Activated CD8-positive, alpha-beta memory T cell treated with anti-CD3 and anti-CD28 coated beads for 48 hours (primary cell): ENCODE measurements at regions not wholly inside any gene's neighbourhood (a gene's known extent, or its start where the extent isn't known, plus 50 kb on each side); places are given as distances from the start of the nearest gene placed in this dataset.
"Not testable (repeated sequence)": the region's sequence is repeated elsewhere in the genome, so short reads cannot be mapped to it uniquely, and the experiment has no call there.

Source experiments
- DNase-seq, 3 experiments: peaks; one replicate each; pipeline ENCODE4 v3.0.0-alpha.2; 2020; ENCODE audit warnings: low read depth in 2 of 3, low spot score in 2 of 3

DNA sequence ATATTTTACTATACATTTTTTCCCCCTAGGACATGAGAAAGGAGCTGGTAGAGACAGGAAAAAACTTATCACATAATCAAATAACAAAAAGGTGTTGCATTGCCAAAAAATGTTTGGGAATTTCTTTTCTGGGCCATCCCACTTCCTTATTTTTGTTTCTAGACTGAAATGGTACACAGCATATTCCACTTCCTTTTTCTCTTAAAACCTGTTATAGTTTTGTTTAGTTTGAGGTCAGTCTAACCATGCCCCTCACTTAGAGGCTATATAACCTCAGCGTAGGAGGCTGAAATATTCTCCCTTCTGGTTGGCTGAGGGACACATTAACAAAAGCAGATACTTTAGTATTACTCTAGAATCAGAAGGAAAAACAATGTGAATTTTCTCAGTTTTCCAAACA lies 323.9 kb downstream of the GJA1 start:
- DNase-seq: no peak

DNA sequence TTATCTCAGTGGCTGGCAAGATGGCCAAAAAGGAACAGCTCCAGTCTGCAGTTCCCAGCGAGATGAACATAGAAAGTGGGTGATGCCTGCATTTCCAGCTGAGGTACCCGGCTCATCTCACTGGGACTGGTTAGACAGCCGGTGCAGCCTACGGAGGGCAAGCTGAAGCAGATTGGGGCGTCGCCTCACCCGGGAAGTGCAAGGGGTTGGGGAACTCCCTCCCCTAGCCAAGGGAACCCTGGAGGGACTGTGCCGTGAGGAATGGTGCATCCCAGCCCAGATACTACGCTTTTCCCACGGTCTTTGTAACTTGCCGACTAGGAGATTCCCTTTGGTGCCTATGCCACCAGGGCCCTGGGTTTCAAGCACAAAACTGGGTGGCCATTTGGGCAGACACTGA lies 324.7 kb downstream of the GJA1 start:
- DNase-seq: no peak

DNA sequence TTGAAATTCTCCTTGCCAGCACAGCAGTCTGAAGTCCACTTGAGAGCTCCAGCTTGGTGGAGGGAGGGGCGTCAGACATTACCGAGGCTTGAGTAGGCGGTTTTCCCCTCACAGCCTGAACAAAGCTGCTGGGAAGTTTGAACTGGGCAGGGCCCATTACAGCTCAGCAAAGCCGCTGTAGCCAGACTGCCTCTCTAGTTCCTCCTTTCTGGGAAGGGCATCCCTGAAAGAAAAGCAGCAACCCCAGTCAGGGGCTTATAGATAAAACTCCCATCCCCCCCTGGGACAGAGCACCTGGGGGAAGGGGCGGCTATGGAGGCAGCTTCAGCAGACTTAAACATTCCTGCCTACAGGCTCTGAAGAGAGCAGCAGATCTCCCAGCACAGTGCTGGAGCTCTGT lies 325.3 kb downstream of the GJA1 start:
- no peak for DNase-seq

- no peak for DNase-seq
These were observed 329.0 kb downstream of the GJA1 start for GRCh38 chr6:121764493-121764892.

- no peak for DNase-seq
These were observed 329.6 kb downstream of the GJA1 start for GRCh38 chr6:121765060-121765459.

DNA sequence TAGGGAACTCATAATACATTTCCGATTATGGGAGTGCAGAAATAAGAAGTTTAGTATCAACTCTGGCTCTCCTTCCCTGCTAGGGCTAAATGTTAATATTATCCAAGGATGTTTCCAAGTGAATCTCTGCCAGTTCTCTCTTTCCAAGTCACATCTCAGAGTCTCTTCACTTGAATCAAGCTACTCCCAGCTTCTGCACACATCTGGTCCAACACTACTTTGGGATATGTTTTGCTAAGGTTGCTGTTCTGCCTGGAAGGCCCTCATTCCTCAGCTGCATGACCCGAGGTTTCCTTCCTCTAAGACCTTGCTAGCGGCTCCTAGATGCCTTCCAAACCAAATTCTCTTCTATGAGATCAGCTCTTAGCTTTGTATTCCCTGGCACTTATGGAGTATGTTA lies 331.8 kb downstream of the GJA1 start:
- no peak for DNase-seq

DNA sequence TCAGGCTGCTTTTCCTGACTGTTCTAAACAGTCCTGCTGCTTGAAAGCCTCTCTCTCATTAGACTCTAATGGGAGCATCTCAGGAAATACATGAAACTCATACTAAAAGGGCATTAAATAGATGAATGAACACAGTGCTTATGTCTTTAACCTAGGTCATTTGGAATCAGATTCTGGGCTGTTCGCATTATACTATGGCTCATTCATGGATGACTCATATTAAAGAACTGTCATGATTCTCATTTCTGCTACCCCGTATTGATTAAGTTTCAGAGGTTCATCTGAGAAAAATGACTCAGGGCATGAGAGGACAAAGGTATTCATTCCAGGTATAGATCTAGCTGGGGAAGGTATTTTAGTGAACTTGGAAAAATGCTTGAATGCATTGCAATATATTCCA lies 335.5 kb downstream of the GJA1 start:
- no peak for DNase-seq

- DNase-seq: no peak
These were observed 336.7 kb downstream of the GJA1 start for GRCh38 chr6:121771937-121772720.

GRCh38 chr6:121776054-121776453 lies 340.6 kb downstream of the GJA1 start:
- no peak for DNase-seq

GRCh38 chr6:121780325-121781321 lies 345.2 kb downstream of the GJA1 start:
- DNase-seq: no peak

GRCh38 chr6:121791396-121792315 lies 356.2 kb downstream of the GJA1 start:
- no peak for DNase-seq

DNA sequence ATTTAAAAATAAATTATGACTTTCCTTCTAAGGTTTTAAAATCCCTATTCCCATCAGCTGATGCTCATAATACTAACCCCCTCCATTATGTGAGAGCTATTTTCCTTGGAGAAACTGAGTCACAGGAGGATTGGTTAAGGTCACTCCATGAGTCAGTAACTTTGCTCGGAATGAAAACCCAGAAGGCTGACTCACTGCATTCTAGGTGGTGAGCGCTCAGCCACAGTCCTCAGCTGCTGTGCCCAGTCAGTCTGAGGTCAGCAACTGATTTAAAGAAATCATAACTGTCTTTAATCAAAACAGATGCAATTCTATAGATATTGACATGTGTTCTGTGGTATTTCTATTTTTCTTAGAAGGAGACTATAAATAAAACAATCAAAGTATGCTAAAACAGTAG lies 359.2 kb downstream of the GJA1 start:
- no peak for DNase-seq

DNA sequence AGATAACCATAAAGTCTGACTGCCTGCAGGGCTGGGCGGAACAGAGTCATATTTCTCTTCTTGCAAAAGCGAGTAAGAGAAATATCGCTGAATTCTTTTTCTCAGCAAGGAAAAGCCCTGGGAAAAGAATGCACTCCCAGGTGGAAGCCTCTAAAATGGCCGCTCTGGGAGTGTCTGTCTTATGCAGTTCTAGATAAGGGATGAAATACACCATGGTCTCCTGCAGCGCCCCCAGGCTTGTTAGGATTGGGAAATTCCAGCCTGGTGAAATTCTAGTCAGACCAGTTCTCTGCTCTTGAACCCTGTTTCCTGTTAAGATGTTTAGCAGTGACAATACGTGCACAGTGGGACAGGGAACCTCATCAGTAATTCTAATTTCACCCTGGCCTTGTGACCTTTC lies 362.2 kb downstream of the GJA1 start:
- not testable (repeated sequence) for DNase-seq

DNA sequence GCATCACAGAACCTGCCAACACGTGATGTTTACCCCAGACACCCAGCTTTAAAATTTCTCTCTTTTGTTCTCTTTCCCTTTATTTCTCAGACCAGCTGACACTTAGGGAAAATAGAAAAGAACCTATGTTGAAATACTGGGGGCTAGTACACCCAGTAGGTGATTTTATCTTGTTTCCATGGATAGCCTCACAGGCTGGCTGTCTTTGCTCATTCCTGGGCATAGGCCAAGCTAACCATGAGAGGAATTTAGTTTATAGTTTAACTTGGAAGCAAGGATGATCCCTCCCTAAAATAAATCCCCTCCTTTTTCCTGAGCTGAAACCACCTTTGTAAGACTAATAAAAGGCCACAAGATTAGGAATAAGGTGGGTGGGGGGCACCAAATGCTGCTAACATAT lies 362.7 kb downstream of the GJA1 start:
- DNase-seq: not testable (repeated sequence)

- no peak for DNase-seq
These were observed 364.1 kb downstream of the GJA1 start for GRCh38 chr6:121799574-121799973.

DNA sequence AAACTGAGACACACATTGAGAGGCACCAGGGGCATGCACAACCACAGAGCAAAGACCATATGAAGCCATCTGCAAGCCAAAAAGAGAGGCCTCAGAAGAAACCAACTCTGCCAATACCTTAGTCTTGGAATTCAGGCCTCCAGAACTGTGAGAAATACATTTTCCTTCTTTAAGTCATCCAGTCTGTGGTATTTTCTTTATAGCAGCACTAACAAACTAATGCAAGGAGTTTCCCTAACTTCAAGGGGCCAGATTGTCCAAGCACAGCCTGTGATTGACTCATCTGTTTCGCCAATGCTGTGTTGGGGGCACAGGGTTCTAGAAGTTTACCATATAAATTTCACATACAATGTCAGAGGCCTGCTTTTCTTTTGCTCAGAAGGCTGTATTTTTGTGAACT lies 364.6 kb downstream of the GJA1 start:
- DNase-seq: no peak

- no peak for DNase-seq
These were observed 370.7 kb downstream of the GJA1 start for GRCh38 chr6:121806116-121806515.

GRCh38 chr6:121809211-121809610 lies 373.8 kb downstream of the GJA1 start:
- DNase-seq: no peak

DNA sequence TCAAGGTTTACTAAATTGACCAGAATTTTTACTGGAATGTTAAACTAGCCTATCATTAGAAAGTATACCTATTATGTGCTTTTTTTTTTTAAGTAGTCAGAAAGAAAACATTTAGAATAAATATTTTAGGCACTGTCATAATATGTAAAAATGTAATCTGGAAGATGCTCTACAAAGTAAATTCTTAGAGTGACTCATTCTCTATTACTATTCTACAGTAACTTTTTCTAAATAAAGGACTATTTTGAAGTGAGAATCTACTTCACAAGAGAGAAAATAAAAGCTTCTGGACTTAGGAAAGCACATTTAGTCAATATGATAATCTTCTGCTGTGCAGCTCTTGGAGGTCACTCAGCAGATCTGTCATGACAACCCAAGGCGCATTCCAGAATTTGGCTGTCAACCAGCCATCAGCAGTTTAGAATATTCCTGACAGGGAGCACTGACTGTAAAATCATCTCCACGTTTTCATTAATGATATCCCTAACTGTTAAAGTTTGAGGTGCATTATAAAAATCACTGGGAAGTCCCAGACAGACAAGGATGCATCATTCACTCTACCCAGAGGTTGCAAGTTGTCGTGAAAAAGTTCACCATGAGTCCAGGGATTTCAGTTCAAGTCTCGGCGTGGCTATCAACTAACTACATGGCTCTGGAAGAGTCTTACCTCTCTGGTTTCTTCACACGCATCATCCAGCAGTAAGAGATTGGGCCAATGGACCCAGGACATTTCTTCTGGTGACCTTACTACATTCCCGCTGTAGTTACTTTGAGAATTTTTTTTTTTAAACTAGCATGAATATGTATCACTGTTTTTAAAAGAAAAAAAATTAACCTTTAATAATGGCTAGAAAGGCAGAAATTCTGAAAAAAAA lies 374.9 kb downstream of the GJA1 start:
- no peak for DNase-seq

DNA sequence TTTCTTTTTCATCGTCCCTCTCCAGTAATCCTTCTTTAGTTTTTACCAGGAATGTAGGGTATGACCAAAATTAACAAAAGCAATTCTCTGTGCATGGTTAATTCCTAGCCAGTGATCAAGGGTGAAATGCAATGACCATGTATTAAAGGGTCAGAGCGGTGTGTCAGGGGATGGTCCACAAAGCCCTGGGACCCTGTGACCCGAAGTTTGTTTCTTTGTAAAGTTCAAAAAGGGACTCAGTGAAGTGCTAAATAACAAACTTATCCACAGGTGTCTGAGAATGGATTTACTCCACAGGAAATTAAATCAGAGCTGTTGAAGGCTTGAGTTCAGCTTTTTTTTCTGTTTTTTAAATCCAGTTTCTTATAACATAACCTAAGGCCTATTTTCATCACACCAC lies 375.7 kb downstream of the GJA1 start:
- DNase-seq: no peak
